ENCODE measurements at regions not wholly inside any gene's neighbourhood (a gene's known extent, or its start where the extent isn't known, plus 50 kb on each side); places are given as distances from the start of the nearest gene placed in this dataset.

GRCh38 chr10:63712717-63713115 is 191.5 kb downstream of the REEP3 start:
- WGBS: 88% methylated on average over 1 of the region's 1 CpG
- Histone ChIP-seq H2BK120ac (ENCODE audit: low read depth, low read length) (peak overlapping the region; percentile 54), H3K36me3 (ENCODE audit: control insufficient read depth in 1 of 2, insufficient read depth in 2 of 2, low read depth in 1 of 2, low read length in 2 of 2) (no peaks in the 10 kb centered on the region), H2BK12ac (ENCODE audit: low read length in 2 of 2) (peak overlapping the region; percentile 51 to 99), H2BK15ac (ENCODE audit: low read depth, poor library complexity, severe bottlenecking) (no peak overlapping the region), H3K9ac (ENCODE audit: low read length) (peak overlapping the region; percentile 53), H3K4me2 (ENCODE audit: low read length, poor library complexity, severe bottlenecking) (no peak overlapping the region), H3K27me3 (ENCODE audit: control insufficient read depth in 1 of 2, insufficient read depth in 1 of 2, low read length in 2 of 2) (no peaks in the 10 kb centered on the region), H3K18ac (ENCODE audit: low read depth in 1 of 2, low read length in 2 of 2) (peak overlapping the region; percentile 84 to 97), H2AK5ac (ENCODE audit: low read length, severe bottlenecking) (peak overlapping the region; percentile 55), H3K14ac (ENCODE audit: low read length in 2 of 2) (peak overlapping the region in 1 of 2 experiments; percentile 51), H3K79me1 (replicated peaks; ENCODE audit: low read length, poor library complexity, severe bottlenecking) (no peaks in the 10 kb centered on the region), H4K8ac (ENCODE audit: low read length) (peak overlapping the region; percentile 70), H3K9me3 (ENCODE audit: control insufficient read depth, low read length) (no peaks in the 10 kb centered on the region), H3K23ac (ENCODE audit: low read length in 2 of 2) (no peak overlapping the region), H2BK5ac (ENCODE audit: low read depth, low read length, poor library complexity, severe bottlenecking) (no peak overlapping the region), H2AFZ (ENCODE audit: low read depth, low read length) (no peak overlapping the region), H3K4ac (ENCODE audit: low read depth in 1 of 2, low read length in 2 of 2) (peak overlapping the region in 1 of 2 experiments; percentile 89), H3K4me1 (ENCODE audit: control insufficient read depth, insufficient read depth, low read depth, low read length) (peaks cover 16% of the 10 kb centered on the region), H3K27ac (ENCODE audit: low read length, poor library complexity, severe bottlenecking) (peak overlapping the region; percentile 63), H4K91ac (ENCODE audit: low read length) (peak overlapping the region; percentile 77), H3K4me3 (ENCODE audit: insufficient read depth in 1 of 2, low read depth in 1 of 2, low read length in 2 of 2) (peak overlapping the region in 1 of 2 experiments; percentile 63)
- peak; percentile 52 for DNase-seq

GRCh38 chr10:63713191-63714144 is 192.3 kb downstream of the REEP3 start:
- H2AK5ac ChIP-seq (ENCODE audit: low read length, severe bottlenecking): peak overlapping the region; percentile 71
- no peak overlapping the region for H3K23ac ChIP-seq (ENCODE audit: low read length in 2 of 2)
- no peak overlapping the region for H2AFZ ChIP-seq (ENCODE audit: low read depth, low read length)
- H3K79me1 ChIP-seq (replicated peaks; ENCODE audit: low read length, poor library complexity, severe bottlenecking): no peaks in the 10 kb centered on the region
- H4K91ac ChIP-seq (ENCODE audit: low read length): peak overlapping the region; percentile 77
- no peaks in the 10 kb centered on the region for H3K36me3 ChIP-seq (ENCODE audit: control insufficient read depth in 1 of 2, insufficient read depth in 2 of 2, low read depth in 1 of 2, low read length in 2 of 2)
- H2BK5ac ChIP-seq (ENCODE audit: low read depth, low read length, poor library complexity, severe bottlenecking): no peak overlapping the region
- peak overlapping the region; percentile 67 to 97 for H3K18ac ChIP-seq (ENCODE audit: low read depth in 1 of 2, low read length in 2 of 2)
- 9% methylated on average over 7 of the region's 7 CpGs for WGBS
- peak overlapping the region; percentile 63 for H3K27ac ChIP-seq (ENCODE audit: low read length, poor library complexity, severe bottlenecking)
- peak overlapping the region; percentile 40 to 91 for H2BK12ac ChIP-seq (ENCODE audit: low read length in 2 of 2)
- H3K4me3 ChIP-seq (ENCODE audit: insufficient read depth in 1 of 2, low read depth in 1 of 2, low read length in 2 of 2): peak overlapping the region in 1 of 2 experiments; percentile 63
- H3K9me3 ChIP-seq (ENCODE audit: control insufficient read depth, low read length): no peaks in the 10 kb centered on the region
- H2BK120ac ChIP-seq (ENCODE audit: low read depth, low read length): no peak overlapping the region
- peak; percentile 88 for DNase-seq
- peaks cover 22% of the 10 kb centered on the region for H3K4me1 ChIP-seq (ENCODE audit: control insufficient read depth, insufficient read depth, low read depth, low read length)
- peak overlapping the region; percentile 84 for H4K8ac ChIP-seq (ENCODE audit: low read length)
- H3K4me2 ChIP-seq (ENCODE audit: low read length, poor library complexity, severe bottlenecking): peak overlapping the region; percentile 44
- peak overlapping the region; percentile 54 to 98 for H3K4ac ChIP-seq (ENCODE audit: low read depth in 1 of 2, low read length in 2 of 2)
- peak overlapping the region; percentile 53 for H3K9ac ChIP-seq (ENCODE audit: low read length)
- no peak overlapping the region for H3K14ac ChIP-seq (ENCODE audit: low read length in 2 of 2)
- no peaks in the 10 kb centered on the region for H3K27me3 ChIP-seq (ENCODE audit: control insufficient read depth in 1 of 2, insufficient read depth in 1 of 2, low read length in 2 of 2)
- H2BK15ac ChIP-seq (ENCODE audit: low read depth, poor library complexity, severe bottlenecking): no peak overlapping the region

- H3K4ac ChIP-seq (ENCODE audit: low read depth in 1 of 2, low read length in 2 of 2): no peak overlapping the region
- no peak overlapping the region for H3K4me3 ChIP-seq (ENCODE audit: insufficient read depth in 1 of 2, low read depth in 1 of 2, low read length in 2 of 2)
- no peak overlapping the region for H3K18ac ChIP-seq (ENCODE audit: low read depth in 1 of 2, low read length in 2 of 2)
- no peak overlapping the region for H3K27ac ChIP-seq (ENCODE audit: low read length, poor library complexity, severe bottlenecking)
- no peak for DNase-seq
- no peaks in the 10 kb centered on the region for H3K27me3 ChIP-seq (ENCODE audit: control insufficient read depth in 1 of 2, insufficient read depth in 1 of 2, low read length in 2 of 2)
- WGBS: 86% methylated on average over 3 of the region's 4 CpGs
- no peak overlapping the region for H3K9ac ChIP-seq (ENCODE audit: low read length)
- H3K79me1 ChIP-seq (replicated peaks; ENCODE audit: low read length, poor library complexity, severe bottlenecking): no peaks in the 10 kb centered on the region
- no peak overlapping the region for H3K14ac ChIP-seq (ENCODE audit: low read length in 2 of 2)
- H3K9me3 ChIP-seq (ENCODE audit: control insufficient read depth, low read length): no peaks in the 10 kb centered on the region
- H2BK15ac ChIP-seq (ENCODE audit: low read depth, poor library complexity, severe bottlenecking): no peak overlapping the region
- H3K4me1 ChIP-seq (ENCODE audit: control insufficient read depth, insufficient read depth, low read depth, low read length): peaks cover 23% of the 10 kb centered on the region
- H2AFZ ChIP-seq (ENCODE audit: low read depth, low read length): no peak overlapping the region
- no peak overlapping the region for H2AK5ac ChIP-seq (ENCODE audit: low read length, severe bottlenecking)
- no peak overlapping the region for H4K91ac ChIP-seq (ENCODE audit: low read length)
- no peak overlapping the region for H2BK120ac ChIP-seq (ENCODE audit: low read depth, low read length)
- no peak overlapping the region for H2BK12ac ChIP-seq (ENCODE audit: low read length in 2 of 2)
- H3K23ac ChIP-seq (ENCODE audit: low read length in 2 of 2): no peak overlapping the region
- no peak overlapping the region for H2BK5ac ChIP-seq (ENCODE audit: low read depth, low read length, poor library complexity, severe bottlenecking)
- no peak overlapping the region for H4K8ac ChIP-seq (ENCODE audit: low read length)
- H3K36me3 ChIP-seq (ENCODE audit: control insufficient read depth in 1 of 2, insufficient read depth in 2 of 2, low read depth in 1 of 2, low read length in 2 of 2): no peaks in the 10 kb centered on the region
- no peak overlapping the region for H3K4me2 ChIP-seq (ENCODE audit: low read length, poor library complexity, severe bottlenecking)
These were observed 194.9 kb downstream of the REEP3 start for GRCh38 chr10:63716016-63716580.

All from mesenchymal stem cell (in vitro differentiated cells and primary cell).